NCI-H345 (cell line): ENCODE measurements at regions not wholly inside any gene's neighbourhood (a gene's known extent, or its start where the extent isn't known, plus 50 kb on each side); places are given as distances from the start of the nearest gene placed in this dataset.

Experiments used
- DNase-seq: peaks from one replicate; lab custom pipeline; 2025; lab: John Stamatoyannopoulos, UW

DNA sequence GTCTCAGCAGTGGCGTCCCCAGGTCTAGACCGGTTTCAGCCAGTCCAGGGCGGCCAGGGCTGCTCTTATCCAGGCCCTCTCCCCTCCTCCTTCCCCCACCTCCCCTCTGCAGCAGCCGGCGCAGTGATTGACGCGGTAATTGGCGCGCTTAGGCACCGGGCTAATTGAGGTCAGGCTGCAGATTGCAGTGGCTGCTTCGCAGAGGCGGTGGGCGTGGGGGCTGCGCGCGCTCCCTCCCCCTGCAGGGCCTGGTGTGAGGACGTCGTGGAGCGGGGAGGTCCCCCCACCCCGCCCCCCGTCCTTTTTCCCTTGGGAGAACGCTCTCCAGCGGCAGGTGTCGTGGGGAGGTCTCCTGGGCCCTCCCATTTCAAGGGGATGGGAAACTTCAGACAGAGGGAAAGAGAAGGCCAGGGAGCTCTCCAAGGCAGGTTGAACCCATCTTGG lies 70.4 kb upstream of the BLCAP start:
- DNase-seq, result no peak

- no peak for DNase-seq
These were observed 69.3 kb upstream of the BLCAP start for GRCh38 chr20:37596890-37597536.

GRCh38 chr20:37596168-37596567 lies 68.5 kb upstream of the BLCAP start:
- DNase-seq, result no peak

GRCh38 chr20:37593710-37594109 lies 66.0 kb upstream of the BLCAP start:
- no peak for DNase-seq

GRCh38 chr20:37590938-37591490 lies 63.3 kb upstream of the BLCAP start:
- no peak for DNase-seq

DNA sequence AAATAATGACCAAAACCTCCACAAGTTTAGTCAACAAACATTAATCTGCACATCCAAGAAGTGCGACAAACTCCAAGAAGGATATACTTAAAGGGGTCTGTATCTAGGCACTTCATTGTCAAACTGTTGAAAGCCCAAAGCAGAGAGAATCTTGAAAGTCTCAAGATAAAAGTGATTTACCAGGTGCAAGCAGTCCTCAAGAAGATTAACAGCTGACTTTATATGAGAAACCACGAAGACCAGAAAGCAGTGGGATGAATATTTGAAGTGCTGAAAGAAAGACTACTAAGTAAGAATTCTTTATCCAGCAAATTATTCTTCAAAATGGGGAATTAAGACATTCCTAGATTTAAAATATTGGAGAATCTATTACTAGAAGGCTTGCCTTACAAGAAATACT lies 58.4 kb upstream of the BLCAP start:
- no peak for DNase-seq

GRCh38 chr20:37584238-37584807 lies 56.6 kb upstream of the BLCAP start:
- DNase-seq, result no peak

DNA sequence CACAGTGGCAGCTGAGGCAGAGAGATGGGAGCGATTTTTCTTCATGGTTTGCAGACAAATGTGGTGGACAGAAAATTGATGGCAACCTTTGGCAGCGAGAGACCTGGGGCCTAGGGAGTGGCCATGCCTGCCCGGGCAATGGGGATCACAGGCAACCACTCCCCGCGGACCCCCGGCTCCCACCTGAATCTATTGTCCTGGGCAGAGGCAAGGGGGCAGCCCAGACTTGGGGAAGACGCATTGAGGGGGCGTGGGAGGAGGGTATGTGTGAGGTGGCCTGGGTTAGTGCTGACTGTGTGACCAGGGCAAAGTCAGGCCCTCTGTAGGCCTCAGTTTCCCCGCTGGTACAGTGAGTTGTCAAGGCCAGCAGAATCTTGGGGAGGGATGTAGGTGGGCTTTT lies 53.6 kb upstream of the BLCAP start:
- DNase-seq, result no peak

- no peak for DNase-seq
These were observed 52.4 kb upstream of the BLCAP start for GRCh38 chr20:37580069-37580468.

- no peak for DNase-seq
These were observed 51.4 kb upstream of the BLCAP start for GRCh38 chr20:37579106-37579505.

- DNase-seq, result no peak
These were observed 50.3 kb upstream of the BLCAP start for GRCh38 chr20:37577981-37578380.
